Erythroblast (primary cell): ENCODE measurements at regions not wholly inside any gene's neighbourhood (a gene's known extent, or its start where the extent isn't known, plus 50 kb on each side); places are given as distances from the start of the nearest gene placed in this dataset.

Source experiments
- GATA1 ChIP-seq: IDR thresholded peaks from 2 replicates; pipeline ENCODE4 v1.6.1; 2011; ENCODE audit warnings: low read depth, mild to moderate bottlenecking, control low read depth, low read length, moderate library complexity
- POLR2A ChIP-seq: IDR thresholded peaks from 2 replicates; pipeline ENCODE4 v1.6.1; 2011; ENCODE audit warnings: mild to moderate bottlenecking, low read length

GRCh38 chr10:120770496-120770895 lies 80.7 kb upstream of the WDR11 start:
- TF ChIP-seq POLR2A = no peak
- no peak for TF ChIP-seq GATA1
